NK-92 treated with Interleukin-12 subunit alpha and Interleukin-12 subunit beta, amount 100 ng/mL, for 24 hours (cell line): ENCODE measurements at regions not wholly inside any gene's neighbourhood (a gene's known extent, or its start where the extent isn't known, plus 50 kb on each side); places are given as distances from the start of the nearest gene placed in this dataset.

Experiments
- DNase-seq: peaks from one replicate; lab custom pipeline; 2025; lab: John Stamatoyannopoulos, UW

DNA sequence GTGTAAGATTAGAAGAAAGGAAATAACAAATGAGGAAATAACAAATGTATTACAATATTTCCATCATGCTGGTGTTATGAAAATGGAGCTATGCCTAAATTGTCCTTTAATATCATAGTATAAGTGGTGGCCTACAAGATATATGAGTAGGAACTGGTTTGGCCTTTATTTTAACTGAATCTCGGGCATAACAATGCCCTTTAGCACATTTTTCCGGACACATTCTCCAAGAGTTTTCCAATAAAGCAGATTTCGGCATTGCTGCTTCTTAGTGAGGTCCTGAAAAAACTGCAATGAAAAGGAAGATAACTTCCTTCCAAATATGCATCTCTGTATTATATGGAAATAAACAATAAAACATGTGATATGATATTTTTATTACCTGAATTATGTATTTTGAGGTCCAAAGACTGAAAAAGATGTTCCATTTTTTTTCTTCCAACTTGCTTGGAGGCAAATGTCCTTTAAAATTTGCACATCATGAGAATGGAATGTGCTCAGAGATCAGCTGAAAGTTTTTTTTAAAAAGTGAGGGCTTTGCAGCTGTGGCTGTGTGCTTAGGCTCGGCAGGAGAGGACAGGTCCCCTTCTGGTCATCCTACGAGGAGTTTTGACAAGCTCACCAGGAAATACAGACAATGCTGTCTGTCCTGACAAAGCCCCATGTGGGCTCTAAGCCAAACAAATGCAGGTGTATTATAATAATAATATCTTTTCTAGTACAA, 132.3 kb upstream of the RND3 start:
- DNase-seq, result no peak

DNA sequence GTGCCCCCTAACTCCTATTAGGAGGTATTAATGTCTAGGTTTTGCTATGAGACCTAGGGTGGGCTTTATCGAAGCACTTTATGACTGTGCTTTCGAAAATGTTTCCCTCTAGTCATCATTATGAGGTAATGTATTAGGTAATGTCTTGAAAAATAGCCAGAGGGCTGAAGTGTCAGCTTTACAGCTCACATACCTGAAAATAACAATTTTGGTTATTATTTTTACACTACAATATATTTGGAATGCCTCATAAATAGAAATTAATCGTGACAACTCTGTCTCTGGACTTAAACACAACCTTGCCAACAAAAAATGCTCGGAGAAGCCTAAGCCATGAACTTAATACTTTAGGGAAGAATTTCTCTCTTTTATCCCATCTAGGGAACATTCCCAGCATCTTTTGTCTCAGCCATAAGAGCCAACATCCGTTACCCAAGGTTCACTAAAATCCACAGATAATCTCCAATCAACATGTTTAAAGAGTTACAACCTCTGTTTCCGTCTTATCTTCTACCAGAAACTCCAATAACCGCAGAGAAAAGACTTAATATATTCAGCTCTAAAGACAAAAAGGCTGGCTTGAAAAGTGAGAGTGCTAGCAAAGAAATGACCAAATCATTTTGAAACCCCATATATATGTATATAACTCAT, 130.9 kb upstream of the RND3 start:
- no peak for DNase-seq

DNA sequence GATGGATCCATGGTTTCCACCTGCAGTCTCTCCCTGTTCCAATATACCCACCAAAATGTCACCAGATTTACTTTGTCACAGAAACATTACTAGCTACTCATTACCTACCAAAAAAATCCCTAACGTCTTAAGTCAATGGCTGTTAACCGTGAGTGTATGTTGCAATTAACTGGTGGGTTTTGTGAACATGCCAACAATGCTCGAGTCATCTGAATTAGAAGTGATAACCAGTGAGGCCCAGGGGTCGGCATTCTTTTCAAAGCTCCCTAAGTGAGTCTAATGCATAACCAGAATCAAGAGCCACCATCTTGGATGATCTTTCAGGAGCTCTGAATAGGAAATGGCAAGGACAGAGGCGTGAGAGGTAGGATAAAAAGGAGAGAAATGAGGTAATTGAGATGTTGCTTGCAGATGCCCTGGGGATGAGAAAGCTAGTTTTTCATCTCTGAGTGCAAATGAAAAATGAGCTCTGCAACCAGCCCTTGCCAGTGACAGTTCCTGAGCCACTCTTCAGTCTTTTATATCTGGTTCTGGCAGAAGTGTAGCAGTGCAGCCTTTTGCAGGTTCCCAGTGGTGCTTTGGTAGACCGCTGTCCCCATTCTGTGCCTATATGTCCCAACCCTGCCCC, 130.0 kb upstream of the RND3 start:
- DNase-seq, result no peak

DNA sequence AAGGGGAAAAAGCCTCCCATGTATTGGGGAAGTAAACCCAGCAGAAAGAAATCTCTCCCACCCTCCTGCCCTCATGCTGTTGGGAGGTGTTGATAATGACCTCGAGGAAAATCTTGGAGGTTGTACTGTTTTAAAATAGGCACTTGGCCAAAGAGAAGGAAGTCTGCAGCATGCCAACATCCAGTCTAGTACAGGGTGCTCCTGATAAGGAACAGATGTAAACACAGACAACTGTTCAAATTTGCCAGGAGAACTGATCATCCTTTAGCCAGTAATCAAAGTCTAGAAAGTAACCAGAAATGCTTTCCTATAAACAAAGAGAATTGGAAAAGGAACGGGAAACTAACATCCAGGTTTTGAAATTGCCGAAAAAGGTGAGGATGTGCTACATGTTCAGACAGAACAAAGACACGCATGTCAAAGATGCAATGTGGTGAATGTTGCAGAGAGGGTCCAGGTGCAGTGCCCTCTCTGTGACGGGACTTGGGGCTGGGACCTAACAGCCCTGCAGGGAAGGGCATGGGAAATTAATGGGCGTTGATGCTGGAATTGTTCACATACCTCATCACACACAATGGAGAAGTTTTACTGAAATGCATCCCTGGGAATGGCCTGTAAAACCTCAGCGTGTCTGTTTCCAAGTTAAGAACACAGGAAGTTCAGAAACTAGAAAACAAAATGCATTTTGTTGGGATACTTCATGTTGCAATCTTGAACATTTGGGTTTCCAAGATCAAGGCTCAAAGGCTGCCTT, 125.7 kb upstream of the RND3 start:
- no peak for DNase-seq

DNA sequence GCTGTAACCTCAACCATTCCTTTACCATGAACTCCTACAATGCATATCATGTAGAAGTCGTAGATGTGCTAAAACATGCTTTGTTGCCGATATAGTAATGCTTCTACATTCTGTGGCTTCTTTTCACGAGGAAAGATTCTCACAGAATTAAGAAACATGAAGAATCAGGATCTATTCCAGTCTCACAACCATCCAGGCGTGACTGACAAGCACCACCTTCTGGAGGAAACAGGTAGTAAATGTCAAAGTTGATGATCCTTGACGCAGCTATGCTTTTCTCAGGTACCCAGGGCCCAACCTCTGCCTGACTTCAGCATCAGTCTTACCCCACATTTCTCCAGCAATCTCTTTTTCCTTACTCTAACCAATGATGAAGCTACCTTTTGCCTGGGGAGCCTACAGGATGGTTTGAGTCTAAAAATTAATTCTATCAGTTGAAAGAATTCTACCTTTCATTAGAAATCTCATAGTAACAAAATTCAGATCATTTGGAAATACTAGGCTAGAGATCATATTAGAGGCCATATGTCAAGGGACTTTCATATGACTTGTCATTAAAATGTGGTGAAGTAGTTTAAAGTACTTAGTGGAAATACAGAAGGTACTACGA, 123.3 kb upstream of the RND3 start:
- no peak for DNase-seq

DNA sequence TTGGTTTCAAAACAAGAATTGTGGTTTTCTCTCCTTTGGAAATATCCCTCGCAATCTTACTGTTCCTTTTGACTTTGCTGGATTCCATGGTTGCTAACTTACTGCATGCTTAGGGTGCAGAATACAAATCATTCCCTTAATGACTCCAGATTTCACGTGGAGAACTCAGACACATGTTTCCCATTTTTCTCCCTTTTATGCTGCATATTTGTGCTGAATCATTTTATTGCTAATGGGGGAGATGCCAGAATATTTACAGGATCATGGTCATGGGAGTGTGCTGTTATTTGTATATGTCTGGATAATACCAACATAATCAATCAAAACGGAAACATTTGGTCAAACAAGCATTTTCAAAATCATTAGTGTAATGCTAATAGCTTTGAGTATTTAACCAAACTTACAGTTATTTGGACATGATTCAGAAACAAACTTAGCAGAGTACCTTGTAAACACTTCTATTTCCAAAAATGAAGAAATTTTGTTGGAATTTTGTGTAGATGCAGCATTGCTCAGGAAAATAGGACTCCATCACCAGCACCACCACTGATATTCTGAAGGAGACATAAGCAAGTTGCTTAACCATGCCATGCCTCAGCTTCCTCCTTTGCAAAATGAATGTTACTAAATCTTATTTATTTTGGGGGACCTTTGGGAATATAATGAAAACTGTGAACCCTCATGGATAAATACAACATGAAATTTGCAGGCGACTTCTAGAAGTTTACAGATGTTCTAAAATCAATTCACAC, 122.5 kb upstream of the RND3 start:
- DNase-seq, result no peak

DNA sequence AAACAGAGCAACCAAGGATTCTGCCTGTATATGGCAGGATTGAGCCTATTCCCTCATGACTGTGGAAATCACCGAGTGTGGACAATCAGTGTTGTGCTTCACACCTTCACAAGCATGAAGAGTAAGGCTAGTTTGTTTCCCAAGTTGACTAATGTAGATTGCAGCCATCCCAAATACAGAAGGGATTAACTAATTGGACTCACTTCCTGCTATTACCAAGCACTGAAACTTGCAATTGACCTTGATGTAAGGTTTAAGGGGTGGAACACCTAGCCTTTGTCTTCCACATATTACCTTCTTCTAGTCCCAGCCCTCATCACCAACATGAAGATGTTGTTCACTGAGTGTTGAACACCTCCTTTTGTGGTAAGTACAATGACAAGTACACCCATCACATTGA, 120.9 kb upstream of the RND3 start:
- DNase-seq, result no peak

DNA sequence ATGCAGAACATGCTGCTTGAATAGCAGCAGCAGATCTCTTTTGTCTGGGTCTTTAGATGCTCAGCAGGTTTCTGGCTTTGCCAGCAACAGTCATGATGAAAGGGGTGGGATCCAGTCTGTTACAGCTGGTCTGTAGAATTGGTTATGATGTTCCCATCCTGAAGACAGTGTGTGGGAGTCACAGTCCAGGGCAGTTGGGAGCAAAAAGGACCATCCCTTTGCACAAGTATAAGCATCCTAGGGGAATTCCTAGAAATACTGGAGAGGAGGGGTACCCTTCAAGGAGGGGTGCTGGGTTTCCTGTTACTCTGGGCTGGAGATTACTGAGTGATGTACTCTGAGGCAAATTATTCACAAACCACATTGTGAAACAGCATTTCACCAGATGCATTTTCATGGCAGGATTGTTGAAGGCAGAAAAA, 119.9 kb upstream of the RND3 start:
- DNase-seq, result no peak

DNA sequence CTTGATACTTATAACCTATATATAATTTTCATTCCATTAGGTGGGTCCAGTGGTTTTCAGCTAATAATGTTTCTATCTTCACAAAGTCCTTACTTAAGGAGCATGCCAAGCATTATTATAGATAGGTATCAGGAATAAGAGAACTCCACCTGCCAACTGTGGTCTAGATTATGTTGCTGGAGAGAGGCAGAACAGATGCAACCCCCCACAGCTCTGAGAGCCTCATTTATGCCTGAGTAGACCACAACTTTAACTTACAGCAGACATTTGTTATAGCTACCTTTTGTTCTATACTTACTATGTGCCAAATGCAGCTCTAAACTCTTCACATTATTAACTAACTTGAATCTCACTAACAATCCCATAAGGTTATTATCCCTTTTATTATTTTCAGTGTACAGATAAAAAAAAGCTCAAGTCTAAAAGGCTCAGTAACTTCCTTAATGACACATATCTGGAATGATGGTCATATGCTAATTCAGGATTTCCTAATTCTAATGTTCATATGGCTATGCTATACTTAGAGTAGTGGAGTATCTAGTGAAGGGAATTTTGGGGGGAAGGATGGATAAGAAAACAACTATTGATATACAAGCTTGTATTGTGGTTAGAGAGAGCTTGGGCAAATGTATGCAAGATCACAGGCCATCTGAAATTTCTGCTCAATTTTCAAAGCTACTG, 119.1 kb upstream of the RND3 start:
- DNase-seq, result no peak

DNA sequence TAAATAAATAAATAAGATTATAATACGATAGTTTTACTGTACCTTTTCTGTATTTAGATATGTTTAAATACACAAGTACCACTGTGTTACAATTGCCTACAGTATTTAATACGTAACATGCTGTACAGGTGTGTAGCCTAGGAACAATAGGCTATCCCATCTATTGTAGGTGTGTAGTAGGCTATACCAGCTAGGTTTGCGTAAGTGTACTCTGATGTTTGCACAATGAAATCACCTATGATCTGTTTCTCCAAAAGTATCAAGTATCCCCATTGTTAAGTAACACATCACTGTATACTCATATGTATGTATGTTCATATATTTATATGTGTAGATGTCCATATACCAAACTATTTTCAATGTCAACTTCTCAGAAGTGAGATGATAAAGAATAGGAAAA, 118.2 kb upstream of the RND3 start:
- no peak for DNase-seq

DNA sequence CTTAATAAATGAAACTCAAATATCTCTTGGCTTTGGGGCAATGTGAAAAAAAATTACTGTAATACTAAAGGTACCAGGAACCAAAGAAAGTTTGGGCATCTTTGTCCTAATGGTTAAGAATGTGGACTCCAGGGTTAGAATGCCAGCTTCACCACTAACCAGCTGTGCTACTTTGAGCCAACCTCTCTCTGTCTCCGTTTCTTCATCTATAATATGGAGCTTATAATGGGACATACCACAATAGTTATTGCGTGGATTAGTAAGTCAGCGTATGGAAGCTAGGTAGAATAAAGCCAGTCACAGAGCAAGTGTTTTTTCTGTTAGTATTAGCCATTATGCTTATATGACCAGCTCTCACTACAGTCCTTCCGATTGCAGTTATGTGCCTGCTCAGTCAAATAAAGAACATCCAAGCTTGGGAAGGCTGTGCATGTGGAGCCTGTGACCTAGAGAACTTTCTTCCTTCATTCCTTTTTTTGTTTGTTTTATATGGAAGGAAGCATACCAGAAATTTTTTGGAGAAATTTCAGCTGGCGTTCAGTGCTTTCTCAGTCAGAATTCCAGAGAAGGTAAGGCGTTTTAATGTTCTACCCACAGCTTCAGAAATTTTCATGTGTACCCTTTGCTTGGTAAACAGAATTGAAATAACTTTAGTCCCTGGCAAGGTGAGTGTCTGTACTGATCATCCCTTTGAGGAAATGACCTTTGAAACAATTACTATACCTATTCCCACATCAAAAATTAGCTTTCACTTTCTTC, 114.0 kb upstream of the RND3 start:
- DNase-seq, result no peak

DNA sequence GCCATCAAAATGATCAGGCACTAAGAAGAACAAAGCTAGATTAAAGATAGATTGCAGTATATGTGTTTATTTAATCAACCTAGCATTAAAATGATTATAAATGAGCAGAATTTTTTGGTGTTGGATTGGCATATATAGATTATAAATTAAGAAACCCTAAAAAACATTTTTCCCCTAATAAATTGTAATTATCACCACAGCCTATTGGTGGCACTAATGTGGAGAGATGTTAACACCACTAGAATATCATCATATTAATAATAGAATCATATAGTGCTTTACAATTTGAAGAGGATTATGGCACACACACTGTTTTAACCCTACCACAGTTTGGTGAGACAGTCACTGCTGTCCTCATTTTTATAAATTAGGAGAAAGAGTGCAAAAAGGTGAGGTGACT, 112.4 kb upstream of the RND3 start:
- no peak for DNase-seq

DNA sequence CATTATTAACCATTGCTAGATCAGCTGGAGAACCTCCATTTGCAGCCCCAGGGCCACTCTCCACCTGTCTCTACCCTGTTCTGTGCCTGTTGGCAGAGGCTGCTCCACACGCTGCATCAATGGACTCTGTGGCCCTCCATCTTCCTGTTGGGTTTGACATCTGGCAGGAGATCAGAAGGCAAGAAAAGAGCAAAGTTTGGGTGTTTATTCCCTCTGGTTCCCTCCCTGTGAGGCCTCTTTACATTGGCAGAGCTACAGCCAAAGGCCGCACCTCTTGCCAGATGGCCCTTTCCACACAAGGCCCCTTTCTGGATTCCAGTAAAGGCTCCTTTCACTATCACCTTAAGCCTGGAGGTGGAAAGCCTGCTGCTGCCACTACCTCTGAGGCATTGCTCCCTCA, 110.9 kb upstream of the RND3 start:
- no peak for DNase-seq

DNA sequence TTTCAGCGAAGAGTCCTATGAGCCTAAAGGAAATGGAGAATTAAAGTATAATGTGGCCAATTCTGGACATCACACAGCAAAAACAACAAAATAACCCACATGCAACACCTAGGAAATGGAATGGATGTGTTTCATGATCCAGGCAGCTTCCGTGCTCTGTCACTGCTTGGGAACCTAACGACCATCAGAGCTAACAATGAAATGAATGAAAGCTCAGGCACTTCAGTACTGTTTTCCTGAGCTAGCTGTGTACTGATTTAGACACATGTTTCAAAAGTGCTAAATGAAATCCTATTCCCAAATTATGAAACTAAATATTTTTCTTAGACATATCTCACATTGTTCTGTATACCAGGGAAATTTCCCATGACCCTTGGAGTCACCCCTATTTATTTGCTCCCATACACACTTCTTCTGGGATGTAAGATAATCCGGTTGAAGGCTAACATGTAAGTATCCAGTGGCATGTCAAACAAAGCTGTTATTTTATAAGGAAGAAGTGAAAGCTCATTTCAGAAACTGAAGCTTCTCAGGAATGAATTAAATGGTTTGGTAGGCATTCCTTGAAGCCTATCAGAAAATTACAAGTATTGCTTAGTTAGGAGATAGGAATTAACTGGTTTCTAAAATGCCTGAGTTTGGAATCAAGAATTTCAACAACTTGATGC, 108.5 kb upstream of the RND3 start:
- DNase-seq, result no peak

DNA sequence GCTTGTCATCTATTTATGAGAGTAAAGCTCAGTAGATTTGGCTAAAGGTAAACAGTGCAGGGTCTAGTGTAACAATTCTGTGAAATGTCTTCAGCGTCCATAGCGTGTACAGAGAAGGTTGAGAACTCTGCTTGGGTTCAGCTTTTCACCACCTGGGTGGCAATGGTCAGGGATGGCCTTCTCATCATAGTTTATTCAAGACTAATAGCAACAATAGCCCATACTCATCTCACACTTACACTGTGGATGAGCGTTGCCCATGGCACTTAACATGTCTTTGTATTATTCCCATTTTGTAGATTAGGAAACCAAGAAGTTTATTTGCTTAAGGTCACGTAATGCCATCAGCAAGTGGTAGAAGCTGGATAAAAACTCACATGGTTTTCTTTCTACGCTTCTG, 106.8 kb upstream of the RND3 start:
- no peak for DNase-seq

DNA sequence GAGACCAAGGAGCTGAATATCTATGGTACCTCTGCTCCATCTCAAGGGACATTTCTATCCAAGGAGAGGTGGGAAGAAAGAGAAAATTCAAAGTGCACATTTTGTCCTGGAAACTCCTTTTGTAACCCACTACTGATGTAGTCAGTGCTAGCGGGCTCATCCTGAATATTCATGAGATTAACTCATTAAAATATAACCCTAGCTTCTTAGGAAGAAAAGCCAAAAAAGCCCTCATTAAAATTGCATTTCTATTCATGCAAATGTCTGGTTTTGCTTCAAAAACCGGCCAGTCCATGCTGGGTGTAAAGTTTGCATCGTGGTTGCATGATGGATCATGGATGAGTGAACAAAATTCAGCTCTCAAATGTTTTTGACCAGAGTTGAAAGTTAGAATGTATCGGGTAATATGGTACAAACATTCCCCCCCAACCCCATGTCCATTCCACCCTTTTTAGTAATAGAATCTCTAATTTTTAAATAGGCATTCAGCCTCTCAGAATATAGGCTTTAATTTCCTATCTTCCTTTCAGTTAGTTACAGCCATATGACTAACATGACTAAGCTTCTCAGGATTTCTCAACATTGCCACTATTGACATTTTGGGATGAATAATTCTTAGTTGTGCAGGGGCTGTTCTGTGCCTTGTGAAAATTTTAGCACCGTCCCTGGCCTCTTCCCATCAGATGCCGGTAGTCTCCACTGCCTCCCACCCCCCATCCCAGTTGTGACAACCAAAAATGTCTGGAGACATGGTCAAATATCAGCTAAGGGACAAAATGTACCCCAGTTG, 104.2 kb upstream of the RND3 start:
- no peak for DNase-seq

DNA sequence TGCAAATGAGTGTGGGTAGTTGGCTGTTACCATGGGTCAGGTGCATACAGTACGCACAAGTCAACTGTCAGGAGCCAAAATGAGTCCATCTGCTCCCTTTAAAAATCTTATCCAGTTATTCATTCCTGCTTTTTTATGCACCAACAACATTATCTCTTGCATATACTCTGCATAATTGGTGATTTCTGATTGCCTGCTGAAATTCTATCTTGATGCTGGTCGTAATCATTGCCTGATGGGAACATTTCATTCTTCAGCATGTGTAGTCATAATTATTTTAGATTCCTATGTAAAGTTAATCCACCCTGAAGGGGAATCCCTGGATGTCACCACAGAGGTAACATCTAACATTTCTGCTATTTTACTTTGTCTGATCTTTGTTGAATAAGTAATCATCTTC, 102.2 kb upstream of the RND3 start:
- no peak for DNase-seq

DNA sequence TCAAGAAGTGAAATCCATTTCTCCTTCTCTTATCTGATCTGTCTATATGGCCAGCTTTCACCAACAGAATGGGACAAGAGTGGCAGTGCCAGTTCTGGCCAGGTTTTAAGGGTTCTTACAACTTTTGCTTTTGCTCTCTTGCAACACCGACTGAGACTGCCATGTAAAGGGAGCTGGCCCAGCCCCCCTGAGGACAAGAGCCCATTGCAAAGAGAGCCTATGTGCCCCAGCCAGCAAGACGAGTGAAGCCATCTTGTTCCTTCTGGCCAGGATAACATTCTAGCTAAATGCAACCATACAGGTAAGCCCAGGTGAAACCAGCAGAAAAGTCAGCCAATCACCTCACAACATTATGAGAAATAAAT, 101.0 kb upstream of the RND3 start:
- DNase-seq, result no peak
